DOHH2 (cell line): ENCODE measurements at regions not wholly inside any gene's neighbourhood (a gene's known extent, or its start where the extent isn't known, plus 50 kb on each side); places are given as distances from the start of the nearest gene placed in this dataset.

Experiments used
- H3F3A ChIP-seq: fragments of 200-600 bp; sonication (generic), shearing (Covaris generic); 2 replicates; pipeline ENCODE4 v1.6.0; 2016; ENCODE audit warnings: antibody characterized with exemption, mild to moderate bottlenecking; ENCODE audit not compliant: control insufficient read depth, insufficient read depth
- H3K27ac ChIP-seq: fragments of 200-600 bp; sonication (generic); 2 replicates; pipeline ENCODE4 v1.5.1; 2014; ENCODE audit warnings: low read depth, mild to moderate bottlenecking, low read length, moderate library complexity
- H3K27me3 ChIP-seq: fragments of 200-600 bp; sonication (generic); 2 replicates; pipeline ENCODE4 v1.6.1; 2014; ENCODE audit warnings: mild to moderate bottlenecking, low read length, mixed read lengths; ENCODE audit not compliant: control insufficient read depth
- H3K36me3 ChIP-seq: fragments of 200-600 bp; sonication (generic); 2 replicates; pipeline ENCODE4 v1.6.1; 2014; ENCODE audit warnings: mild to moderate bottlenecking, low read length, moderate library complexity, mixed read lengths; ENCODE audit not compliant: control insufficient read depth
- H3K4me1 ChIP-seq: fragments of 200-600 bp; sonication (generic); 2 replicates; pipeline ENCODE4 v1.6.1; 2014; ENCODE audit warnings: mild to moderate bottlenecking, low read length, mixed read lengths; ENCODE audit not compliant: control insufficient read depth
- H3K4me2 ChIP-seq: fragments of 200-600 bp; sonication (generic); 2 replicates; pipeline ENCODE4 v1.6.0; 2014; ENCODE audit warnings: mild to moderate bottlenecking, low read length, moderate library complexity
- H3K4me3 ChIP-seq: fragments of 200-600 bp; sonication (generic); 2 replicates; pipeline ENCODE4 v1.5.1; 2014; ENCODE audit warnings: mild to moderate bottlenecking, low read length, mixed read lengths
- H3K79me2 ChIP-seq: fragments of 200-600 bp; sonication (generic); 2 replicates; pipeline ENCODE4 v1.6.1; 2014; ENCODE audit warnings: mild to moderate bottlenecking, low read length, mixed read lengths; ENCODE audit not compliant: control insufficient read depth
- H3K9me2 ChIP-seq: fragments of 200-600 bp; sonication (generic); replicated peaks from 2 replicates; pipeline ENCODE4 v1.6.1; 2014; ENCODE audit warnings: mild to moderate bottlenecking, low read length, mixed read lengths; ENCODE audit not compliant: control insufficient read depth
- H3K9me3 ChIP-seq: fragments of 200-600 bp; sonication (generic); 2 replicates; pipeline ENCODE4 v1.6.1; 2014; ENCODE audit warnings: antibody characterized with exemption, low read length, mixed read lengths; ENCODE audit not compliant: control insufficient read depth, insufficient read depth
- H4K20me1 ChIP-seq: fragments of 200-600 bp; sonication (generic); 2 replicates; pipeline ENCODE4 v1.6.0; 2014; ENCODE audit warnings: low read depth, mild to moderate bottlenecking, antibody characterized with exemption, low read length, moderate library complexity; ENCODE audit not compliant: control insufficient read depth, insufficient read depth
- EZH2phosphoT487 ChIP-seq: fragments of 200-600 bp; sonication (generic); IDR thresholded peaks from 2 replicates; pipeline ENCODE4 v1.6.1; 2017; ENCODE audit warnings: borderline replicate concordance, mild to moderate bottlenecking, antibody characterized with exemption, low read length, moderate library complexity, mixed read lengths
- TF ChIP-seq, protein P1 (sequence below): fragments of 200-600 bp; sonication (generic); IDR thresholded peaks from one replicate; pipeline ENCODE4 v1.5.1; 2014; ENCODE audit warnings: antibody characterized with exemption, mild to moderate bottlenecking, low read depth, low read length; ENCODE audit not compliant: poor library complexity, severe bottlenecking

DNA sequence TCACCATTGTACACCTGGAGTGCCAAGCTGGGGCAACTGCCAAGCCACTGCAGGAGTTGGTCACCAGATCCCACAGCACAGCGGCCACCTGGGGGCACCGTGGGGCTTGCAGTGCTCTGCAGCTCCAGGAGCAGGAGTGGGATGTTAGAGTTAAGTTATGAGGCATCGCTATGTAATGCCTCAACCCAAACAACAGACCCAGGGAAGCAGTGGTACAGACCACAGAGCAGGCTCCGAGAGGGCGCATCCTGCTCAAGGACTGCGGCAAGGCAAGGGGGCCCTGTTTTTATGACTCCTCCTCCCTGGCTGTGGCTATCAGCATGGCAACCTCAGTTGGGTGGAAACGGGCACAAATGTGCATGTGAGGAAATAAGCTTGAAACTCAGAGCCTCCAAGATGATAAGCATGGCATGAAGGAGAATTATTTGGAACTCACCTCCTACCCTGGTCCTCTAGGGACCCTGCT is 63.1 kb downstream of the ARL6IP4 start:
- H3K4me2 ChIP-seq: no peak overlapping the region
- no peaks in the 10 kb centered on the region for H3K9me2 ChIP-seq
- no peaks in the 10 kb centered on the region for H3K9me3 ChIP-seq
- no peak overlapping the region for H3K27ac ChIP-seq
- TF ChIP-seq EZH2phosphoT487: no peak
- TF ChIP-seq, protein P1, sequence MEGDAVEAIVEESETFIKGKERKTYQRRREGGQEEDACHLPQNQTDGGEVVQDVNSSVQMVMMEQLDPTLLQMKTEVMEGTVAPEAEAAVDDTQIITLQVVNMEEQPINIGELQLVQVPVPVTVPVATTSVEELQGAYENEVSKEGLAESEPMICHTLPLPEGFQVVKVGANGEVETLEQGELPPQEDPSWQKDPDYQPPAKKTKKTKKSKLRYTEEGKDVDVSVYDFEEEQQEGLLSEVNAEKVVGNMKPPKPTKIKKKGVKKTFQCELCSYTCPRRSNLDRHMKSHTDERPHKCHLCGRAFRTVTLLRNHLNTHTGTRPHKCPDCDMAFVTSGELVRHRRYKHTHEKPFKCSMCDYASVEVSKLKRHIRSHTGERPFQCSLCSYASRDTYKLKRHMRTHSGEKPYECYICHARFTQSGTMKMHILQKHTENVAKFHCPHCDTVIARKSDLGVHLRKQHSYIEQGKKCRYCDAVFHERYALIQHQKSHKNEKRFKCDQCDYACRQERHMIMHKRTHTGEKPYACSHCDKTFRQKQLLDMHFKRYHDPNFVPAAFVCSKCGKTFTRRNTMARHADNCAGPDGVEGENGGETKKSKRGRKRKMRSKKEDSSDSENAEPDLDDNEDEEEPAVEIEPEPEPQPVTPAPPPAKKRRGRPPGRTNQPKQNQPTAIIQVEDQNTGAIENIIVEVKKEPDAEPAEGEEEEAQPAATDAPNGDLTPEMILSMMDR: peak; percentile 42
- no peaks in the 10 kb centered on the region for H3K36me3 ChIP-seq
- H3F3A ChIP-seq: no peaks in the 10 kb centered on the region
- H3K4me3 ChIP-seq: no peak overlapping the region
- H3K27me3 ChIP-seq: peaks cover 39% of the 10 kb centered on the region
- H3K4me1 ChIP-seq: no peaks in the 10 kb centered on the region
- H4K20me1 ChIP-seq: no peaks in the 10 kb centered on the region
- no peaks in the 10 kb centered on the region for H3K79me2 ChIP-seq

DNA sequence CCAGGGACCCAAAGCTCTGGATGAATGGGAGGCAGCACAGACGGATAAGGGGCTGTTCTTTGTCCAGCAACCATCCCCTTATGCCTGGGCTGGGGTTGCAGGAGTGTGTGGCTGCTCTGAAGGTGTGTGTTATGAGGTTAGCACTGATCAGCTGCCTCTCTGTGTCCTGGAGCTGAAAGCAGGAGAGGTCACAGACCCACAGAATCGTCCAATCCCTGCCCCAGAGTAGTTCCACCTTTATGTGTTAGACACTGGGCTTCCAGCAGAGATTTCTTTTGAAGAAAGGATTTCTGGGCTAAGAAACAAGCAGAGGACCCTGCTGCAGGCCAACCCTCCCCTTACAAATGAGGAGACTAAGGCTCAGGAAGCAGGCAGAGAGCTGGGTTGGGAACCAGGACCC is 62.4 kb downstream of the ARL6IP4 start:
- Histone ChIP-seq H3K36me3 (no peaks in the 10 kb centered on the region), H3K27ac (no peak overlapping the region), H3K79me2 (no peaks in the 10 kb centered on the region), H4K20me1 (no peaks in the 10 kb centered on the region), H3K9me2 (no peaks in the 10 kb centered on the region), H3K27me3 (peaks cover 45% of the 10 kb centered on the region), H3K4me1 (no peaks in the 10 kb centered on the region), H3K9me3 (no peaks in the 10 kb centered on the region), H3K4me2 (no peak overlapping the region), H3K4me3 (no peak overlapping the region), H3F3A (no peaks in the 10 kb centered on the region)
- TF ChIP-seq, protein P1: no peak
- no peak for TF ChIP-seq EZH2phosphoT487

GRCh38 chr12:123041811-123042655 is 61.6 kb downstream of the ARL6IP4 start:
- H3K36me3 ChIP-seq: no peaks in the 10 kb centered on the region
- H3K27ac ChIP-seq: no peak overlapping the region
- H3K27me3 ChIP-seq: peaks cover 45% of the 10 kb centered on the region
- H4K20me1 ChIP-seq: no peaks in the 10 kb centered on the region
- TF ChIP-seq, protein P1: no peak
- no peak for TF ChIP-seq EZH2phosphoT487
- H3K9me3 ChIP-seq: no peaks in the 10 kb centered on the region
- no peak overlapping the region for H3K4me2 ChIP-seq
- no peak overlapping the region for H3K4me3 ChIP-seq
- no peaks in the 10 kb centered on the region for H3K4me1 ChIP-seq
- no peaks in the 10 kb centered on the region for H3K79me2 ChIP-seq
- no peaks in the 10 kb centered on the region for H3K9me2 ChIP-seq
- no peaks in the 10 kb centered on the region for H3F3A ChIP-seq
